ENCODE measurements at regions not wholly inside any gene's neighbourhood (a gene's known extent, or its start where the extent isn't known, plus 50 kb on each side); places are given as distances from the start of the nearest gene placed in this dataset.

DNA sequence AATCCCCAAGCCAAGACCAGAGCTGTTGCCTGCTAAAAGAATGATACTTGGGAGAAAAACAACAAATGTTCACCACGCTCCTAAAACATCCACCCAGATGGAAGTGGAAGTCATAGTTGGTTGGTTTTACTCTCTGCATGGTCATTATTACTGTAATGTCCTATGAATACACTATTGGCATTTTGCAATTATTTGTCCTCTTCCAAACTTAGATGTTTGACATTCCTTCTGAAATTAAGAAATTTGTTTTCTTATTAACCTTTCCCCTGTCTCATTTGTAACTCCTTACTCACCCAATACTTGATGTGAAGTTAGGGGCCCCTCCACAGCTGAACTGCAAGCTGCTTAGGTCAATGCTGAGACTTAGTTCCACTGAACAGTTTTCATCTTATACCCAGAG is 383.3 kb downstream of the INHBA start:
- no peak for TF ChIP-seq POLR2A (IDR thresholded peaks at IDR 0.05; ENCODE audit: low read length)
- no peak for TF ChIP-seq GATA1 (IDR thresholded peaks at IDR 0.05; ENCODE audit: low read depth, low read length)

All from erythroblast (primary cell).